Neural cell (in vitro differentiated cells): ENCODE measurements at regions not wholly inside any gene's neighbourhood (a gene's known extent, or its start where the extent isn't known, plus 50 kb on each side); places are given as distances from the start of the nearest gene placed in this dataset.

ENCODE experiments used
- H2AFZ ChIP-seq: fragments of 200-600, 300-800 bp; sonication (generic), shearing (Covaris generic); 2 replicates; pipeline ENCODE4 v1.6.0; 2014; ENCODE audit warnings: low read depth, mild to moderate bottlenecking, antibody characterized with exemption, low read length, moderate library complexity
- H3F3A ChIP-seq: fragments of 200-600 bp; shearing (Covaris generic); 2 replicates; pipeline ENCODE4 v1.6.1; 2016; ENCODE audit warnings: mild to moderate bottlenecking, moderate library complexity, mixed read lengths, antibody characterized with exemption, low read length; ENCODE audit not compliant: insufficient read depth, poor library complexity, severe bottlenecking
- H3K27ac ChIP-seq: fragments of 200-600, 300-800 bp; sonication (generic), shearing (Covaris generic); 2 replicates; pipeline ENCODE4 v1.5.1; 2014; ENCODE audit warnings: mild to moderate bottlenecking, low read length, moderate library complexity
- H3K27me3 ChIP-seq: fragments of 300-800, 200-600 bp; sonication (generic), shearing (Covaris generic); 2 replicates; pipeline ENCODE4 v1.6.0; 2014; ENCODE audit warnings: mild to moderate bottlenecking, low read depth, low read length, moderate library complexity; ENCODE audit not compliant: insufficient read depth
- H3K36me3 ChIP-seq: fragments of 300-800, 200-600 bp; sonication (generic), shearing (Covaris generic); 2 replicates; pipeline ENCODE4 v1.5.1; 2014; ENCODE audit warnings: mild to moderate bottlenecking, antibody characterized with exemption, low read length, moderate library complexity; ENCODE audit not compliant: insufficient read depth
- H3K4me2 ChIP-seq: fragments of 300-800, 200-600 bp; sonication (generic), shearing (Covaris generic); 2 replicates; pipeline ENCODE4 v1.6.0; 2014; ENCODE audit warnings: mild to moderate bottlenecking, low read length
- H3K4me3 ChIP-seq: fragments of 300-800, 200-600 bp; sonication (generic), shearing (Covaris generic); 2 replicates; pipeline ENCODE4 v1.5.1; 2014; ENCODE audit warnings: mild to moderate bottlenecking, low read length, moderate library complexity
- H3K79me2 ChIP-seq: fragments of 200-600 bp; shearing (Covaris generic); replicated peaks from 2 replicates; pipeline ENCODE4 v1.6.0; 2014; ENCODE audit warnings: mild to moderate bottlenecking, low read length, moderate library complexity; ENCODE audit not compliant: insufficient read depth
- H3K9ac ChIP-seq: fragments of 300-800, 200-600 bp; sonication (generic), shearing (Covaris generic); 2 replicates; pipeline ENCODE4 v1.6.1; 2016; ENCODE audit warnings: mild to moderate bottlenecking, low read length, mixed read lengths
- H3K9me2 ChIP-seq: fragments of 200-600 bp; shearing (Covaris generic); 2 replicates; pipeline ENCODE4 v1.6.1; 2016; ENCODE audit warnings: mild to moderate bottlenecking, low read length, mixed read lengths; ENCODE audit not compliant: insufficient read depth
- H3K9me3 ChIP-seq: fragments of 200-600, 300-800 bp; sonication (generic), shearing (Covaris generic); 2 replicates; pipeline ENCODE4 v1.6.1; 2016; ENCODE audit warnings: mild to moderate bottlenecking, mixed run types, low read length, moderate library complexity, mixed read lengths
- H4K20me1 ChIP-seq: fragments of 200-600 bp; shearing (Covaris generic); 2 replicates; pipeline ENCODE4 v1.6.1; 2016; ENCODE audit warnings: mild to moderate bottlenecking, mixed run types; ENCODE audit not compliant: insufficient read depth
- EP300 ChIP-seq: fragments of 450-650 bp; conservative IDR thresholded peaks from 2 replicates; pipeline ENCODE4 v1.6.1; 2014; ENCODE audit warnings: antibody characterized with exemption, mild to moderate bottlenecking, moderate library complexity; ENCODE audit not compliant: poor library complexity, severe bottlenecking
- EZH2 ChIP-seq: fragments of 200-600, 300-800 bp; shearing (Covaris generic), sonication (generic); IDR thresholded peaks from 2 replicates; pipeline ENCODE4 v1.6.1; 2014; ENCODE audit warnings: antibody characterized with exemption, low read length, borderline replicate concordance, mild to moderate bottlenecking; ENCODE audit not compliant: insufficient read depth, poor library complexity, severe bottlenecking
- MXI1 ChIP-seq: fragments of 450-650 bp; conservative IDR thresholded peaks from 2 replicates; pipeline ENCODE4 v1.6.1; 2014; ENCODE audit warnings: antibody characterized with exemption, mild to moderate bottlenecking; ENCODE audit not compliant: poor library complexity, severe bottlenecking
- POLR2AphosphoS5 ChIP-seq: IDR thresholded peaks from 2 replicates; pipeline ENCODE4 v1.6.1; 2012
- RAD21 ChIP-seq: fragments of 450-650 bp; conservative IDR thresholded peaks from 2 replicates; pipeline ENCODE4 v1.6.1; 2014; ENCODE audit warnings: antibody characterized with exemption, mild to moderate bottlenecking, moderate library complexity
- REST ChIP-seq: IDR thresholded peaks from 2 replicates; pipeline ENCODE4 v1.6.1; 2012; ENCODE audit warnings: borderline replicate concordance
- SMC3 ChIP-seq: fragments of 450-650 bp; conservative IDR thresholded peaks from 2 replicates; pipeline ENCODE4 v1.6.1; 2014; ENCODE audit warnings: antibody characterized with exemption, mild to moderate bottlenecking, moderate library complexity; ENCODE audit not compliant: poor library complexity
- TAF1 ChIP-seq: IDR thresholded peaks from 2 replicates; pipeline ENCODE4 v1.6.1; 2012; ENCODE audit warnings: low read depth
- TF ChIP-seq, protein P1 (sequence below): fragments of 450-650 bp; IDR thresholded peaks from 2 replicates; pipeline ENCODE4 v1.5.1; 2014; ENCODE audit warnings: antibody characterized with exemption, mild to moderate bottlenecking, moderate library complexity; ENCODE audit not compliant: poor library complexity, severe bottlenecking

DNA sequence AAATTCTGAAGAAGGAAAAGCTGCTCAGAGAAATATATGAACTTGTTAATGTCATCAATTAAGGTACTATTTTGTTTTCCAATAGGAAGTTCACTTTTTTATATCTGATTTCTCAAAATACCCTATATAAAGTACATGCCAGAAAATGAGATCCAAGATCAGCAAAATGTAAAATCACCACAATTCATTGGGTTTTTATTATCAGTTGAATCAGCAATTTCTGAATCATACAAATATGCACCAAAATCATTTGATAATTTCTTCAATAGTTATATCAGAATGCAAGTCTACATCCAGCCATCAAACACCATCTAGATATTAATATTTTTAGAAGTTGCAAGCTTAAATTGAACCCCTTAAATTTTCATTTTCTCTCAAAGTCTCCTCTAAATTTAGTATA lies 1293.4 kb upstream of the NCAM2 start:
- no peaks in the 10 kb centered on the region for H3K27me3 ChIP-seq
- no peaks in the 10 kb centered on the region for H3K79me2 ChIP-seq
- TF ChIP-seq EP300 (no peak), RAD21 (no peak), POLR2AphosphoS5 (no peak), MXI1 (no peak), TAF1 (no peak), SMC3 (no peak), REST (no peak), EZH2 (no peak)
- TF ChIP-seq, protein P1, sequence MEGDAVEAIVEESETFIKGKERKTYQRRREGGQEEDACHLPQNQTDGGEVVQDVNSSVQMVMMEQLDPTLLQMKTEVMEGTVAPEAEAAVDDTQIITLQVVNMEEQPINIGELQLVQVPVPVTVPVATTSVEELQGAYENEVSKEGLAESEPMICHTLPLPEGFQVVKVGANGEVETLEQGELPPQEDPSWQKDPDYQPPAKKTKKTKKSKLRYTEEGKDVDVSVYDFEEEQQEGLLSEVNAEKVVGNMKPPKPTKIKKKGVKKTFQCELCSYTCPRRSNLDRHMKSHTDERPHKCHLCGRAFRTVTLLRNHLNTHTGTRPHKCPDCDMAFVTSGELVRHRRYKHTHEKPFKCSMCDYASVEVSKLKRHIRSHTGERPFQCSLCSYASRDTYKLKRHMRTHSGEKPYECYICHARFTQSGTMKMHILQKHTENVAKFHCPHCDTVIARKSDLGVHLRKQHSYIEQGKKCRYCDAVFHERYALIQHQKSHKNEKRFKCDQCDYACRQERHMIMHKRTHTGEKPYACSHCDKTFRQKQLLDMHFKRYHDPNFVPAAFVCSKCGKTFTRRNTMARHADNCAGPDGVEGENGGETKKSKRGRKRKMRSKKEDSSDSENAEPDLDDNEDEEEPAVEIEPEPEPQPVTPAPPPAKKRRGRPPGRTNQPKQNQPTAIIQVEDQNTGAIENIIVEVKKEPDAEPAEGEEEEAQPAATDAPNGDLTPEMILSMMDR: no peak
- no peaks in the 10 kb centered on the region for H3K9me2 ChIP-seq
- H3K4me3 ChIP-seq: no peak overlapping the region
- no peaks in the 10 kb centered on the region for H3F3A ChIP-seq
- H3K4me2 ChIP-seq: no peak overlapping the region
- no peaks in the 10 kb centered on the region for H4K20me1 ChIP-seq
- H2AFZ ChIP-seq: no peak overlapping the region
- no peaks in the 10 kb centered on the region for H3K9me3 ChIP-seq
- H3K36me3 ChIP-seq: no peaks in the 10 kb centered on the region
- no peak overlapping the region for H3K27ac ChIP-seq
- no peak overlapping the region for H3K9ac ChIP-seq

DNA sequence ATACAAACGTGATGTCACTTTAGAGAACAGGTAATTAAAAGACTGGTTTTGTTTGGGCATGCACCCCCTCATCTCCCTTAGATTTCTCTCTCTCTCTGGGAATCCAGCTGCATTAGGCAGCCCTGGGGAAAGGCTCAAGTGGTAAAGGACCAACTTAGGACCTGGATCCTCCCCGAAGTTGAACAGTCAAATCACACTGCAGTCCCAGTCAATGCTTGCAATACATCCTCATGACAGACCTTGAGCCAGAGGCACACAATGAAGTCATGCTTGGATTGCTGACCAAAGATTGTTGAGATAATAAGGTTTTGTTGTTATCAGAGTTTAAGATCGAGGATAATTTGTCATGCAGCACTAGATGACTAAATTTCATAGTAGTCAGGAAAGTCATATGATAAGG lies 1285.8 kb upstream of the NCAM2 start:
- no peaks in the 10 kb centered on the region for H3K79me2 ChIP-seq
- no peak overlapping the region for H3K9ac ChIP-seq
- no peaks in the 10 kb centered on the region for H3F3A ChIP-seq
- no peaks in the 10 kb centered on the region for H3K9me2 ChIP-seq
- no peaks in the 10 kb centered on the region for H3K36me3 ChIP-seq
- H3K27ac ChIP-seq: no peak overlapping the region
- H2AFZ ChIP-seq: no peak overlapping the region
- H3K4me3 ChIP-seq: no peak overlapping the region
- no peak overlapping the region for H3K4me2 ChIP-seq
- H3K9me3 ChIP-seq: no peaks in the 10 kb centered on the region
- H4K20me1 ChIP-seq: no peaks in the 10 kb centered on the region
- H3K27me3 ChIP-seq: no peaks in the 10 kb centered on the region
- TF ChIP-seq EP300 (no peak), RAD21 (no peak), POLR2AphosphoS5 (no peak), TAF1 (no peak), MXI1 (no peak), EZH2 (no peak), SMC3 (no peak), REST (no peak)
- TF ChIP-seq, protein P1: no peak
